CD4-positive, alpha-beta memory T cell (primary cell): ENCODE measurements at regions not wholly inside any gene's neighbourhood (a gene's known extent, or its start where the extent isn't known, plus 50 kb on each side); places are given as distances from the start of the nearest gene placed in this dataset.
"Not testable (repeated sequence)": the region's sequence is repeated elsewhere in the genome, so short reads cannot be mapped to it uniquely, and the experiment has no call there.

Experiments used
- CTCF ChIA-PET: fragments of 350-600 bp; sonication (Branson Sonifier 250); formaldehyde crosslinking; loops from one replicate; lab custom pipeline; 2021; ENCODE audit warnings: inconsistent platforms; ENCODE audit not compliant: partially characterized antibody; lab: Charles Lee
- POLR2A ChIA-PET: fragments of 350-600 bp; sonication (Branson Sonifier 250); formaldehyde crosslinking; loops from one replicate; lab custom pipeline; 2021; ENCODE audit not compliant: partially characterized antibody; lab: Charles Lee
- DNase-seq, 5 donors: peaks; one replicate each; pipeline versions ENCODE4 v3.0.0 to v3.0.0-alpha.2; 2020 to 2022; ENCODE audit warnings: mixed read lengths in 1 of 5
- H3K27ac ChIP-seq: one replicate; pipeline ENCODE4 v1.7.0; 2013; ENCODE audit warnings: low read depth, low read length
- H3K27me3 ChIP-seq: 2 replicates; pipeline ENCODE4 v1.7.0; 2013; ENCODE audit warnings: mild to moderate bottlenecking, low read length, moderate library complexity; ENCODE audit not compliant: insufficient read depth
- H3K36me3 ChIP-seq: 2 replicates; pipeline ENCODE4 v1.7.0; 2013; ENCODE audit warnings: mild to moderate bottlenecking, low read length, moderate library complexity; ENCODE audit not compliant: insufficient read depth
- H3K4me1 ChIP-seq: 2 replicates; pipeline ENCODE4 v1.7.0; 2013; ENCODE audit warnings: mild to moderate bottlenecking, low read length, moderate library complexity; ENCODE audit not compliant: insufficient read depth
- H3K4me3 ChIP-seq, 2 donors: one replicate each; pipeline ENCODE4 v1.7.0; 2013; ENCODE audit warnings: low read length in 2 of 2, mild to moderate bottlenecking in 1 of 2
- H3K9me3 ChIP-seq, 2 donors: one replicate each; pipeline ENCODE4 v1.7.0; 2013; ENCODE audit warnings: low read length in 2 of 2, control low read depth in 1 of 2; ENCODE audit not compliant: control insufficient read depth in 1 of 2
- H3K27ac Mint-ChIP-seq, 7 donors: one replicate each; pipeline ENCODE4 v1.8.0; 2020 to 2021; ENCODE audit warnings: mixed read lengths in 7 of 7, mild to moderate bottlenecking in 6 of 7, inconsistent platforms in 3 of 7, moderate library complexity in 3 of 7
- H3K27me3 Mint-ChIP-seq, 2 donors: one replicate each; pipeline ENCODE4 v1.8.0; 2020 to 2021; ENCODE audit warnings: mixed read lengths in 2 of 2
- H3K36me3 Mint-ChIP-seq, 2 donors: one replicate each; pipeline ENCODE4 v1.8.0; 2020 to 2021; ENCODE audit warnings: mixed read lengths in 2 of 2, inconsistent platforms in 1 of 2, mild to moderate bottlenecking in 1 of 2
- H3K4me1 Mint-ChIP-seq, 4 donors: one replicate each; pipeline ENCODE4 v1.8.0; 2020 to 2021; ENCODE audit warnings: mixed read lengths in 4 of 4, mild to moderate bottlenecking in 1 of 4
- H3K4me3 Mint-ChIP-seq, 8 donors: one replicate each; pipeline ENCODE4 v1.8.0; 2020 to 2021; ENCODE audit warnings: mixed read lengths in 8 of 8, mild to moderate bottlenecking in 7 of 8, moderate library complexity in 6 of 8, inconsistent platforms in 3 of 8
- H3K9me3 Mint-ChIP-seq, 8 donors: one replicate each; pipeline ENCODE4 v1.8.0; 2020 to 2021; ENCODE audit warnings: mixed read lengths in 8 of 8, mild to moderate bottlenecking in 5 of 8, inconsistent platforms in 3 of 8, moderate library complexity in 1 of 8
- intact Hi-C: fragments of 100-400 bp; cut with micrococcal nuclease; formaldehyde crosslinking; loops from one replicate; pipeline ENCODE4 v1.15.1; 2023

GRCh38 chr20:29868014-29868413, 1389.5 kb upstream of the DEFB115 start:
- H3K4me1 ChIP-seq, H3K4me1 Mint-ChIP-seq, H3K27ac ChIP-seq, CTCF ChIA-PET, H3K9me3 ChIP-seq, H3K27me3 Mint-ChIP-seq, H3K4me3 ChIP-seq, H3K27me3 ChIP-seq, H3K27ac Mint-ChIP-seq, POLR2A ChIA-PET, H3K36me3 Mint-ChIP-seq, H3K4me3 Mint-ChIP-seq, intact Hi-C loops, DNase-seq, H3K36me3 ChIP-seq: not testable (repeated sequence)
- peaks cover 3 to 26% (median 11%) of the 10 kb centered on the region in 8 donors for H3K9me3 Mint-ChIP-seq

- H3K4me1 ChIP-seq, H3K4me3 ChIP-seq, H3K36me3 ChIP-seq, H3K27me3 ChIP-seq, H3K9me3 ChIP-seq, POLR2A ChIA-PET, H3K27ac Mint-ChIP-seq, H3K4me1 Mint-ChIP-seq, CTCF ChIA-PET, DNase-seq, intact Hi-C loops, H3K4me3 Mint-ChIP-seq, H3K27me3 Mint-ChIP-seq, H3K36me3 Mint-ChIP-seq, H3K27ac ChIP-seq: not testable (repeated sequence)
- peaks cover 4 to 31% (median 13%) of the 10 kb centered on the region in 8 donors for H3K9me3 Mint-ChIP-seq
Measured at GRCh38 chr20:29868688-29869087, 1388.8 kb upstream of the DEFB115 start.

- H3K4me1 Mint-ChIP-seq, H3K9me3 ChIP-seq, H3K36me3 ChIP-seq, H3K4me3 ChIP-seq, H3K4me3 Mint-ChIP-seq, CTCF ChIA-PET, intact Hi-C loops, H3K27ac ChIP-seq, H3K4me1 ChIP-seq, DNase-seq, POLR2A ChIA-PET, H3K27me3 ChIP-seq, H3K27me3 Mint-ChIP-seq, H3K36me3 Mint-ChIP-seq, H3K27ac Mint-ChIP-seq: not testable (repeated sequence)
- H3K9me3 Mint-ChIP-seq: peaks cover 6 to 48% (median 20%) of the 10 kb centered on the region in 8 donors
Measured at GRCh38 chr20:29871816-29872215, 1385.6 kb upstream of the DEFB115 start.

GRCh38 chr20:29873946-29874345, 1383.5 kb upstream of the DEFB115 start:
- H3K9me3 ChIP-seq: no peaks in the 10 kb centered on the region
- H3K27me3 ChIP-seq: no peaks in the 10 kb centered on the region
- no peak overlapping the region for H3K27ac ChIP-seq
- H3K27me3 Mint-ChIP-seq: no peaks in the 10 kb centered on the region
- H3K4me1 Mint-ChIP-seq: peaks cover 0 to 3% (median 0%) of the 10 kb centered on the region in 4 donors
- H3K36me3 Mint-ChIP-seq: peaks cover 4 to 8% of the 10 kb centered on the region in 2 donors
- no peak overlapping the region for H3K27ac Mint-ChIP-seq
- ChIA-PET POLR2A (no interaction called here), CTCF (no interaction called here)
- H3K36me3 ChIP-seq: no peaks in the 10 kb centered on the region
- no peak for DNase-seq
- no peak overlapping the region for H3K4me3 Mint-ChIP-seq
- no peaks in the 10 kb centered on the region for H3K4me1 ChIP-seq
- intact Hi-C loops: no loop called here
- peaks cover 5 to 58% (median 30%) of the 10 kb centered on the region in 8 donors for H3K9me3 Mint-ChIP-seq
- no peak overlapping the region for H3K4me3 ChIP-seq

- peaks cover 0 to 3% (median 0%) of the 10 kb centered on the region in 4 donors for H3K4me1 Mint-ChIP-seq
- no peaks in the 10 kb centered on the region for H3K36me3 ChIP-seq
- no peaks in the 10 kb centered on the region for H3K4me1 ChIP-seq
- DNase-seq: no peak
- no peak overlapping the region for H3K27ac Mint-ChIP-seq
- no peaks in the 10 kb centered on the region for H3K27me3 ChIP-seq
- H3K27ac ChIP-seq: no peak overlapping the region
- CTCF ChIA-PET: no interaction called here
- H3K36me3 Mint-ChIP-seq: peaks cover 4 to 8% of the 10 kb centered on the region in 2 donors
- intact Hi-C loops: no loop called here
- H3K4me3 Mint-ChIP-seq: peak overlapping the region in 1 of 8 donors; percentile 32
- H3K4me3 ChIP-seq: no peak overlapping the region
- POLR2A ChIA-PET: no interaction called here
- peaks cover 5 to 56% (median 30%) of the 10 kb centered on the region in 8 donors for H3K9me3 Mint-ChIP-seq
- H3K27me3 Mint-ChIP-seq: no peaks in the 10 kb centered on the region
- H3K9me3 ChIP-seq: no peaks in the 10 kb centered on the region
Measured at GRCh38 chr20:29874476-29875202, 1382.8 kb upstream of the DEFB115 start.

GRCh38 chr20:29875321-29876083, 1382.0 kb upstream of the DEFB115 start:
- H3K27me3 Mint-ChIP-seq, H3K36me3 ChIP-seq, H3K4me1 Mint-ChIP-seq, CTCF ChIA-PET, DNase-seq, intact Hi-C loops, POLR2A ChIA-PET, H3K9me3 ChIP-seq, H3K4me3 ChIP-seq, H3K4me1 ChIP-seq, H3K27me3 ChIP-seq, H3K27ac Mint-ChIP-seq, H3K27ac ChIP-seq, H3K4me3 Mint-ChIP-seq, H3K36me3 Mint-ChIP-seq: not testable (repeated sequence)
- peaks cover 6 to 54% (median 31%) of the 10 kb centered on the region in 8 donors for H3K9me3 Mint-ChIP-seq

GRCh38 chr20:29876084-29876910, 1381.2 kb upstream of the DEFB115 start:
- H3K4me3 ChIP-seq, H3K4me3 Mint-ChIP-seq, H3K4me1 ChIP-seq, H3K36me3 ChIP-seq, H3K27ac ChIP-seq, CTCF ChIA-PET, H3K9me3 ChIP-seq, DNase-seq, POLR2A ChIA-PET, intact Hi-C loops, H3K27me3 Mint-ChIP-seq, H3K4me1 Mint-ChIP-seq, H3K27me3 ChIP-seq, H3K27ac Mint-ChIP-seq, H3K36me3 Mint-ChIP-seq: not testable (repeated sequence)
- H3K9me3 Mint-ChIP-seq: peaks cover 8 to 60% (median 33%) of the 10 kb centered on the region in 8 donors
